GM13976 (cell line): ENCODE measurements at regions not wholly inside any gene's neighbourhood (a gene's known extent, or its start where the extent isn't known, plus 50 kb on each side); places are given as distances from the start of the nearest gene placed in this dataset.
"Not testable (repeated sequence)": the region's sequence is repeated elsewhere in the genome, so short reads cannot be mapped to it uniquely, and the experiment has no call there.

Source experiments
- DNase-seq: peaks from one replicate; pipeline ENCODE4 v3.0.0; 2012; ENCODE audit warnings: low spot score
- in situ Hi-C: fragments of 300-500 bp; cut with MboI; formaldehyde crosslinking; loops from one replicate; pipeline ENCODE4 v1.12.0; 2022; ENCODE audit warnings: low sequenced_read_pairs, mixed read lengths, inconsistent platforms; ENCODE audit not compliant: unreplicated experiment
- TF ChIP-seq, protein P1 (sequence below): IDR thresholded peaks from 2 replicates; pipeline ENCODE4 v1.5.1; 2012; ENCODE audit warnings: borderline replicate concordance, mild to moderate bottlenecking; ENCODE audit not compliant: insufficient read depth; ENCODE audit errors: extremely low read depth, missing control alignments, control extremely low read depth

DNA sequence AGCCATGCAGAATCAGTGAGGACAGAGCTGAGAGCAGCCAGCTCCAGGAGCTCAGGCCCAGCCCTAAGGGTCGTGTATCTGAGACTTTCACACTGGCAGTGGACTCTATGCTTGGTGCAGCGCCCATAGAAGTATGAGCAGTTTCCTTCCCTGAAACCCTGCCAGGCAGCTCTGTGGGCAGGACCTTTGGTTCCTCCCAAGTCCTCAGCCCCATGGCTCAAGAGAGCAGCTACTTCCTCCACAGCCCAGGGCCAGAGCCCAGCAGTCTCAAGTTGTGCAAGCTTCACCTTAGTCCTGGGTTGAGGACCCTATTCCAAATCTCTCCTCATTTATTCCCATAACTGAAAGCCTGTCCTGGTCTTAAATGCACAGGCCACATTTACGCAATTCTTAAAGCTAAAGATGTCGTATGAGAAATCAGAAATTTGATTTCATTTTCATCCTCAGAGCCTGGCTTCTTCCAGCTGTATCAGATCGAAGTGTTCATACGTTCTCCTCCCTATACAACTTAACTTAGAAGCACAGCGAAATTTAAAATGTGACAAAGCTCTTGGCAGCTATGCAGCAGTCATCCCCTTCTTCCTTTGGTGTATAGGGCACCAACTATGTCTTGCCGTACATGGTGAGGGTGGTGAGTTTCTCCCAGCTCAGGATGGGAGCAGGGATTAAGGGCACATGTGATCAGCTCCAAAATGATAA, 1337.1 kb downstream of the RPIA start:
- DNase-seq, result not testable (repeated sequence)

GRCh38 chr2:90029080-90029428, 1337.6 kb downstream of the RPIA start:
- in situ Hi-C loops, DNase-seq: not testable (repeated sequence)

More for the DNA sequence above, 1337.1 kb downstream of the RPIA start:
- in situ Hi-C loops, result not testable (repeated sequence)

DNA sequence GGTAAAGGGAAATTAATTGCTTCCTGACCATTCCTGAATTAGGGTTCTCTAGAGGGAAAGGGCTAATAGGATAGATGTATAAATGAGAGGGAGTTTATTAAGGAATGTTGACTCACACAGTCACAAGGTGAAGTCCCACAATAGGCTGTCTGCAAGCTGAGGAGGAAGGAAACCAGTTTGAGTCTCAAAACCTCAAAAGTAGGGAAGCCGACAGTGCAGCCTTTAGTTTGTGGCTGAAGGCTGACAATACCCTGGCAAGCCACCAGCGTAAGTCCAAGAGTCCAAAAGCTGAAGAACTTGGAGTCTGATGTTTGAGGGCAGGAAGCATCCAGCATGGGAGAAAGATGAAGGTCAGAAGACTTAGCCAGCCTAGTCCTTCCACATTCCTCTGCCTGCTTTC, 1340.8 kb downstream of the RPIA start:
- DNase-seq, in situ Hi-C loops: not testable (repeated sequence)

GRCh38 chr2:90036335-90036734, 1344.9 kb downstream of the RPIA start:
- DNase-seq, in situ Hi-C loops: not testable (repeated sequence)

- in situ Hi-C loops, DNase-seq: not testable (repeated sequence)
Observed at GRCh38 chr2:90039093-90039492, 1347.6 kb downstream of the RPIA start.

- DNase-seq, in situ Hi-C loops: not testable (repeated sequence)
Observed at GRCh38 chr2:90047776-90048175, 1356.3 kb downstream of the RPIA start.

DNA sequence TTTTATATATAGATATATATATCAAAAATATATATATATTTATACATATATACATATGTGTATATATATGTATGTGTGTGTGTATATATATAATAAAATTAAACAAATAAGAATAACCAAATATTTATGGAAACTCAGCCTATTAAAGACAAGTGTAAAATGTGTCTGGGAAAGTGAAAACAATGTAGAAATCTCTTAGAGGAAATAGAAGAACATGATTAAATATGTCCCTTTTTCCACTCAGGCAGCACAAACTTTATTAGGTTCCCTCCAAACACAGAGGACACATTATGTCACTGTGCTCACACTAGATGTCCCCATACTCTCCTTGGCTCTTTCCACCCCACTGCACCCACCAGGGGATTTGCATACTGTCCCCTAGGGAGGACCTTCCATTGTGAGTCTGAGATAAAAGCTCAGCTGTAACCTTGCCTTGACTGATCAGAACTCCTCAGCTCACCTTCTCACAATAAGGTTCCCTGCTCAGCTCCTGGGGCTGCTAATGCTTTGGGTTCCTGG, 1360.7 kb downstream of the RPIA start:
- in situ Hi-C loops, DNase-seq: not testable (repeated sequence)

DNA sequence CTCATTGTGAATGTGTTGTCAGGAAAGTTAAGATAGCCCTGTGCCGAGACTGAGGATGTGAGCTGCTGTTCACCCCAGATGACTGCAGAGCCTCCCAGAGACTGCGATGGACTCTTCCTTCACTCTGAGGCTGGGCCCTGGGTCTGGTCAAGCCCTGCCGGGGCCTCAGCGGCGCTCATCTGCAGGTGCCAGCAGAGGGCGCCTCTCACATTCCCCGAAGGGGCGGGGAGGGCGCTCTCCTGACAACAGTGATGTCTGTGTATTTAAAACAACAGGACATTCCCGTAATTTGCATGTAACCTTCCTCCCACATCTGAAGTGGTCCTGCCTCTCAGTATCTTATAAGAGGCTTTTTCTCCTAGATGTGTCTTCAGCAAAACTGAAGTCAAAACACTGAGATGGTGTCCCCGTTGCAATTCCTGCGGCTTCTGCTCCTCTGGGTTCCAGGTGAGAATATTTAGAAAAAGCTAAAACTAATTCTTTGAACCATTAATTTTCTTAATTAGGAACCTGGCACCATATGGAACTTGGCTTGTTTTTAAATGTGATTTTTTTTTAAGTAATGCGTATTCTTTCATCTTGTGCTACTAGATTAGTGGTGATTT, 1377.9 kb downstream of the RPIA start:
- peak; percentile 52 for DNase-seq
- in situ Hi-C loops, result no loop called here
- TF ChIP-seq, protein P1, sequence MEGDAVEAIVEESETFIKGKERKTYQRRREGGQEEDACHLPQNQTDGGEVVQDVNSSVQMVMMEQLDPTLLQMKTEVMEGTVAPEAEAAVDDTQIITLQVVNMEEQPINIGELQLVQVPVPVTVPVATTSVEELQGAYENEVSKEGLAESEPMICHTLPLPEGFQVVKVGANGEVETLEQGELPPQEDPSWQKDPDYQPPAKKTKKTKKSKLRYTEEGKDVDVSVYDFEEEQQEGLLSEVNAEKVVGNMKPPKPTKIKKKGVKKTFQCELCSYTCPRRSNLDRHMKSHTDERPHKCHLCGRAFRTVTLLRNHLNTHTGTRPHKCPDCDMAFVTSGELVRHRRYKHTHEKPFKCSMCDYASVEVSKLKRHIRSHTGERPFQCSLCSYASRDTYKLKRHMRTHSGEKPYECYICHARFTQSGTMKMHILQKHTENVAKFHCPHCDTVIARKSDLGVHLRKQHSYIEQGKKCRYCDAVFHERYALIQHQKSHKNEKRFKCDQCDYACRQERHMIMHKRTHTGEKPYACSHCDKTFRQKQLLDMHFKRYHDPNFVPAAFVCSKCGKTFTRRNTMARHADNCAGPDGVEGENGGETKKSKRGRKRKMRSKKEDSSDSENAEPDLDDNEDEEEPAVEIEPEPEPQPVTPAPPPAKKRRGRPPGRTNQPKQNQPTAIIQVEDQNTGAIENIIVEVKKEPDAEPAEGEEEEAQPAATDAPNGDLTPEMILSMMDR, result peak; percentile 52

GRCh38 chr2:90076311-90076710, 1384.8 kb downstream of the RPIA start:
- TF ChIP-seq, protein P1, result no peak
- DNase-seq, result no peak
- in situ Hi-C loops, result no loop called here

GRCh38 chr2:90077948-90078347, 1386.5 kb downstream of the RPIA start:
- TF ChIP-seq, protein P1, result no peak
- DNase-seq, result no peak
- in situ Hi-C loops, result no loop called here

DNA sequence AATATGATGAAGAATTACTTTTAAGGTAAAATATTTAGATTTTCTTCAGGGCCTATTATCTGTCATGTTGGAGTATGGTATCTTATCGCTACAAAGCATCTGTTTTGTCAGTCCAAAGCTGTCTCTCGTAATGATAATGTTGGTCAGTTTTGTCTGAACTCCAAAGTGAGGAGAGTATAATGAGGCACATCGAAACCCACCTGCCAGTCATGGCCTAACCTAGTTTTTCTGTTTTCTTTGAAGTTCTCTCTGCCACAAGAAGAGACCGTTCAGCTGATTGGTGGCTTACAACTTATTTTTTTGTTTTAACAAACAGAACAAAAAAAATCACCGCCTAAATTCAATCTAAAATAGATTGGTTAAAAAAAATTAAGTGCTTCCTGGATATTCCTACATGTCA, 1387.9 kb downstream of the RPIA start:
- TF ChIP-seq, protein P1, result no peak
- DNase-seq, result no peak
- in situ Hi-C loops, result no loop called here

DNA sequence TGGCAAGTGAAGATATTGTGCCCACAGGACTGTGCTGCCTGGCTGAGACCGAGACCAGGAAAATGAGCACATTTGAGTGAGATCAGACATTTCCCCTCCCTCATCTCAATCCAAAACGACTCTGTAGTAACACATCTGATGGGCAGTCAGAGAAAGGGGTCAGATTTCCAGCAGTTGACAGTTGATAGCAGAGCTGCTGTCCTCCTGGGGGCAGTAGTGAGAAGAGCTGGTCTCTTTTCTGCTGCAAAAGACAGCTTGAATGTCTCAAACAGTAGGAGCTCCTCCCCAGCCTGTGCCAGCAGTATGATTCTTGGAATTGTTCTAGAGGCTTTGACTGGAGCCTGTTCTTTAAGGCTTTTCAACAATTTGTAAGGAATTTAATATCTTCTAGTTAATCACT, 1396.3 kb downstream of the RPIA start:
- in situ Hi-C loops, DNase-seq: not testable (repeated sequence)

GRCh38 chr2:90093571-90094270, 1402.2 kb downstream of the RPIA start:
- in situ Hi-C loops, result not testable (repeated sequence)

DNA sequence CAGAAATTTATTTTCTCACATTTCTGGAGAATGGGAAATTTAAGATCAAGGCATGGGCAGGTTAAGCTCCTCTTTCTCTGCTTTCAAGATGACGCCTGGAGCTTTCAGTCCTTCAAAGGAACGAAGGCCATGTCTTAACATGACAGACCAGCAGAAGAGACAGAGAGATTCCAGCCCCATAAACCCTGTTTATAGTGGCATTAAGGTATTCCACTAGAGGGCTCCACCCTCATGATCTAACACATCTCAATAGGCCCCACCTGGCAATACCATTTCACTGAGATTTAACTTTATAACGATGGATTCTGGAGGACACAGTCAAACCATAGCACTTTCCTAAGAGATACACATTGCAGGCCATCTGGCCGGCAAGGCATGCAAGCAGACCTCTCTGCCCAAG, 1406.1 kb downstream of the RPIA start:
- not testable (repeated sequence) for DNase-seq

More at GRCh38 chr2:90093571-90094270, 1402.2 kb downstream of the RPIA start:
- DNase-seq, result not testable (repeated sequence)

More for the DNA sequence above, 1406.1 kb downstream of the RPIA start:
- in situ Hi-C loops, result not testable (repeated sequence)
